Cardiac muscle cell (in vitro differentiated cells and primary cell): ENCODE measurements at regions not wholly inside any gene's neighbourhood (a gene's known extent, or its start where the extent isn't known, plus 50 kb on each side); places are given as distances from the start of the nearest gene placed in this dataset.

Experiments
- DNase-seq, 2 donors: peaks; one replicate each; pipeline versions ENCODE4 v3.0.0 to v3.0.0-alpha.2; 2010 to 2017; ENCODE audit warnings: low read depth in 1 of 2, low spot score in 1 of 2
- H3K27ac ChIP-seq: fragments of 200-600 bp; sonication (generic); 2 replicates; pipeline ENCODE4 v1.5.1; 2016
- H3K27me3 ChIP-seq: fragments of 200-600 bp; sonication (generic); 2 replicates; pipeline ENCODE4 v1.6.0; 2016; ENCODE audit warnings: control low read depth
- H3K36me3 ChIP-seq: fragments of 200-600 bp; sonication (generic); 2 replicates; pipeline ENCODE4 v1.5.1; 2016; ENCODE audit warnings: control low read depth
- H3K4me1 ChIP-seq: fragments of 200-600 bp; sonication (generic); 2 replicates; pipeline ENCODE4 v1.8.1; 2017; ENCODE audit warnings: low read depth, mild to moderate bottlenecking, mixed run types
- H3K4me3 ChIP-seq: fragments of 200-600 bp; sonication (generic); 2 replicates; pipeline ENCODE4 v1.5.1; 2016; ENCODE audit warnings: mild to moderate bottlenecking
- H3K9me3 ChIP-seq: fragments of 200-600 bp; sonication (generic); 2 replicates; pipeline ENCODE4 v1.5.1; 2017; ENCODE audit warnings: low read depth, mild to moderate bottlenecking, control low read depth
- CTCF ChIP-seq: IDR thresholded peaks from 2 replicates; pipeline ENCODE4 v1.5.1; 2012; ENCODE audit warnings: low read depth, mild to moderate bottlenecking, low read length

DNA sequence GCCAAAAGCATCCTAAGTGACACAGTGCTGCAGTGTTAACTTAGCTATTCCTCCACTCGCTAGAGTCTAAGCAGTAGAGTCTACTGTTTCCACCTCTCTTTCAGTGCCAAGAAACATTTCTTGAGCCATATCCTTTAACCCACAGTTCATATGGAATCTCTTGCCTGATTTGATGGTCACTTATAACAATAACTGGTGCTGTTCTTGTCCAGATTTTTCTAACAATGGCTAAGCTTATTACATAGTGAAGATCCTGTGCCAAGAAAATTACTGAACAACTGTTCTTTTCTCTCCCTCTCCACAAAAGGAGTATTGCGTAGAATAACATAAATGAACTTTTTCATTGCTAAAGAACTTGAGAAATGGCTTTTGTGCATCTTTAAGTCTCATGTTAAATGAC, 121.3 kb downstream of the CDC7 start:
- no peaks in the 10 kb centered on the region for H3K36me3 ChIP-seq
- H3K4me3 ChIP-seq: no peak overlapping the region
- H3K27me3 ChIP-seq: no peaks in the 10 kb centered on the region
- no peaks in the 10 kb centered on the region for H3K4me1 ChIP-seq
- DNase-seq: peak in 1 of 2 donors; percentile 59
- no peak for TF ChIP-seq CTCF
- no peaks in the 10 kb centered on the region for H3K9me3 ChIP-seq
- H3K27ac ChIP-seq: no peak overlapping the region

DNA sequence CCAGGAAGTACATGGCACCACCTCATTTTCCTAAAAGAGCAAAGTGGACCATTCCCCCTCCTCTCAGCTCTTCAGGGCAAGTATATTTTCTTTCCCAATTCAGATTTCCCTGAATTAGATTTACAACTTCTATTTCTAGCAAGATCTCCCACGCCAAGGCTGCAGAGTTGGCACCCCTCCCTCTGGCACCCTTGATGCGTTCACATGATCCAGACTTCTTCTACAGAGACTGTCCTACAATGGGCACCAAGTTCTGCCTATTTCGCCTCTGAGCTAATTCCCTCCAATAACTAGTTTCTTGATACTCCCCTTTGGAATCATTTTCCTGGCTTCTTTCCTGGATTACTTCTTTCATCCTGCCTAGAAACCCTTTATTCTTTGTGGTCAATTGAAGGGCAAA, 122.0 kb downstream of the CDC7 start:
- Histone ChIP-seq H3K4me1 (no peaks in the 10 kb centered on the region), H3K36me3 (no peaks in the 10 kb centered on the region), H3K27ac (no peak overlapping the region), H3K4me3 (no peak overlapping the region), H3K9me3 (no peaks in the 10 kb centered on the region), H3K27me3 (no peaks in the 10 kb centered on the region)
- TF ChIP-seq CTCF: no peak
- no peak for DNase-seq

DNA sequence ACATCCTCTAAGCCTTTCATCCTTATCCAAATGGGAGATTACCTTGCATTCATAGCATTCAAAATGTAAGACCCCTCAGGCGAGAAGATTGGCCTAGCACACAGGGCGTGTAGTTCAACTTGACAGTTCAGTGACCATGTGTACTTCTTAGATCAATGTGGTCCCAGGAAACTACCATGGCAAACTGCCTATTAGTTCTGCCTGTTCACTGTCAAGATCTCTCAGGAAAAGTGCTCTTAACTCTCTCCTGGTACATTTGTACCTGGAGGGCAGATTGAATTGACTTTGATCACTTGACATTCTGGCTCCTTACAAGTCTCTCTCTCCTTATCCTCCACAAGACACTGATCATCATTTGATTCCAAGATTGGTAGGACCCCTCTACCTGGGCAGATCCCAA, 122.4 kb downstream of the CDC7 start:
- Histone ChIP-seq H3K36me3 (no peaks in the 10 kb centered on the region), H3K27me3 (no peaks in the 10 kb centered on the region), H3K4me1 (no peaks in the 10 kb centered on the region), H3K4me3 (no peak overlapping the region), H3K27ac (no peak overlapping the region), H3K9me3 (no peaks in the 10 kb centered on the region)
- DNase-seq: no peak
- TF ChIP-seq CTCF: no peak

DNA sequence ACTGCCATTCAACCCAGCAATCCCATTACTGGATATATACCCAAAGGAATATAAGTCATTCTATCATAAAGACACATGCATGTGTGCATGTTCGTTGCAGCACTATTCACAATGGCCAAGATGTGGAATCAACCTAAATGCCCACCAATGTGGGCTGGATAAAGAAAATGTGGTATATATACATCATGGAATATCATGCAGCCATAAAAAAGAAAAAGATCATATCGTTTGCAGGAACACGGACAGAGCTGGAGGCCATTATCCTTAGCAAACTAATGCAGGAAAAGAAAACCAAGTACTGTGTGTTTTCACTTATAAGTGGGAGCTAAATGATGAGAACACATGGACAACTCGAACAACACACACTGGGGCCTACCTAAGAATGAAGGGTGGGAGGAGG, 123.7 kb downstream of the CDC7 start:
- Histone ChIP-seq H3K4me3 (no peak overlapping the region), H3K9me3 (no peaks in the 10 kb centered on the region), H3K36me3 (no peaks in the 10 kb centered on the region), H3K27ac (no peak overlapping the region), H3K4me1 (no peaks in the 10 kb centered on the region), H3K27me3 (no peaks in the 10 kb centered on the region)
- no peak for DNase-seq
- TF ChIP-seq CTCF: no peak
